DOHH2 (cell line): ENCODE measurements at regions not wholly inside any gene's neighbourhood (a gene's known extent, or its start where the extent isn't known, plus 50 kb on each side); places are given as distances from the start of the nearest gene placed in this dataset.

ENCODE experiments used
- H3F3A ChIP-seq: fragments of 200-600 bp; sonication (generic), shearing (Covaris generic); 2 replicates; pipeline ENCODE4 v1.6.0; 2016; ENCODE audit warnings: antibody characterized with exemption, mild to moderate bottlenecking; ENCODE audit not compliant: control insufficient read depth, insufficient read depth
- H3K27ac ChIP-seq: fragments of 200-600 bp; sonication (generic); 2 replicates; pipeline ENCODE4 v1.5.1; 2014; ENCODE audit warnings: low read depth, mild to moderate bottlenecking, low read length, moderate library complexity
- H3K27me3 ChIP-seq: fragments of 200-600 bp; sonication (generic); 2 replicates; pipeline ENCODE4 v1.6.1; 2014; ENCODE audit warnings: mild to moderate bottlenecking, low read length, mixed read lengths; ENCODE audit not compliant: control insufficient read depth
- H3K36me3 ChIP-seq: fragments of 200-600 bp; sonication (generic); 2 replicates; pipeline ENCODE4 v1.6.1; 2014; ENCODE audit warnings: mild to moderate bottlenecking, low read length, moderate library complexity, mixed read lengths; ENCODE audit not compliant: control insufficient read depth
- H3K4me1 ChIP-seq: fragments of 200-600 bp; sonication (generic); 2 replicates; pipeline ENCODE4 v1.6.1; 2014; ENCODE audit warnings: mild to moderate bottlenecking, low read length, mixed read lengths; ENCODE audit not compliant: control insufficient read depth
- H3K4me2 ChIP-seq: fragments of 200-600 bp; sonication (generic); 2 replicates; pipeline ENCODE4 v1.6.0; 2014; ENCODE audit warnings: mild to moderate bottlenecking, low read length, moderate library complexity
- H3K4me3 ChIP-seq: fragments of 200-600 bp; sonication (generic); 2 replicates; pipeline ENCODE4 v1.5.1; 2014; ENCODE audit warnings: mild to moderate bottlenecking, low read length, mixed read lengths
- H3K79me2 ChIP-seq: fragments of 200-600 bp; sonication (generic); 2 replicates; pipeline ENCODE4 v1.6.1; 2014; ENCODE audit warnings: mild to moderate bottlenecking, low read length, mixed read lengths; ENCODE audit not compliant: control insufficient read depth
- H3K9me2 ChIP-seq: fragments of 200-600 bp; sonication (generic); replicated peaks from 2 replicates; pipeline ENCODE4 v1.6.1; 2014; ENCODE audit warnings: mild to moderate bottlenecking, low read length, mixed read lengths; ENCODE audit not compliant: control insufficient read depth
- H3K9me3 ChIP-seq: fragments of 200-600 bp; sonication (generic); 2 replicates; pipeline ENCODE4 v1.6.1; 2014; ENCODE audit warnings: antibody characterized with exemption, low read length, mixed read lengths; ENCODE audit not compliant: control insufficient read depth, insufficient read depth
- H4K20me1 ChIP-seq: fragments of 200-600 bp; sonication (generic); 2 replicates; pipeline ENCODE4 v1.6.0; 2014; ENCODE audit warnings: low read depth, mild to moderate bottlenecking, antibody characterized with exemption, low read length, moderate library complexity; ENCODE audit not compliant: control insufficient read depth, insufficient read depth
- EZH2phosphoT487 ChIP-seq: fragments of 200-600 bp; sonication (generic); IDR thresholded peaks from 2 replicates; pipeline ENCODE4 v1.6.1; 2017; ENCODE audit warnings: borderline replicate concordance, mild to moderate bottlenecking, antibody characterized with exemption, low read length, moderate library complexity, mixed read lengths
- TF ChIP-seq, protein P1 (sequence below): fragments of 200-600 bp; sonication (generic); IDR thresholded peaks from one replicate; pipeline ENCODE4 v1.5.1; 2014; ENCODE audit warnings: antibody characterized with exemption, mild to moderate bottlenecking, low read depth, low read length; ENCODE audit not compliant: poor library complexity, severe bottlenecking

DNA sequence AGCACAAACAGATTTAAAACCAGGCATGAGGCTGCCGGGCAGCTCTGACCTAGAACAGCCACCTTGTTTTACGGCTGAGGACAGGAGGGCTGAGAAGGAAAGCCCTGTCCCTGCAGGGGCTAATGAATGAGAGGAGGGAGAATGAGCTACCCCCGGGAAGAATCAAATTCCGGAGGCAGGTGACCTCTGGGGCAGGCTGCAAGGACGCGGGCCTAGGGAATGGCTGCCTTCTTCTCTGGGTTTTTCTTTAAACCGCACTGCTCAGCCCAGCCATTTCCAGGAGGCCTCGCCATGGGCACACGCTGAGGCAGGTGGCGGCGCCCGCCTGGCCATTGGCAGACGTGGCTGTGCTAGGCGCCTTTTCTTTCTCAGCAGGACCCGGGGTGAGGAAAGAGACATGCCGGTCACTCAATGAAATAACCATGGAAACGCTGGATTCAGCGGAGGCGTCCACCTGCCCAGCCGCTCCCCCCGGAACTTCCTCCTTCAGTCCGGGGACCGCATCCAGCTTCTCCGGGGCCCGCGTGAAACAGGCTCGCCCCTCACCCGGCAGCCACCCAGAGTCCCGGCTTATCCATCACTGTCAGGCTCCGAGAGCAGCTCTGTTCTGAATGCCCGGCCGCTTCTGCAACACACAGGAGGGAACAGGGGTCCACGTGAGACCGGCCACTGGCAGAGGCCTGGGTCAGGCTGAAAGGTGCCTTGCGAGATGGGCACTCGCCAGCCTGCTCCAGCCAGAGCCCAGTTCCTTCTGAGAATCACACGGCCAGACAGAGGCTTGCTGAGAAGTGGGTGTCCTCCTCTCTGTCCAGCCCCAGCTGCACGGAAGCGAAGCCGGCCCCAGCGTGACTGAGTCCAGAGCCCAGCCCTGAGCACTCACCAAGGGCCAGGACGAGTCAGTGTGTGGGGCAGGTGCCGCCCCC, 82.1 kb downstream of the PDGFA start:
- Histone ChIP-seq H3K9me3 (peaks cover 69% of the 10 kb centered on the region; the same call in 1 of the 2 replicates), H3K27me3 (no peaks in the 10 kb centered on the region), H3K36me3 (no peaks in the 10 kb centered on the region), H3F3A (no peaks in the 10 kb centered on the region), H3K4me1 (no peaks in the 10 kb centered on the region), H3K4me3 (no peak overlapping the region), H3K9me2 (no peaks in the 10 kb centered on the region), H3K27ac (no peak overlapping the region), H3K79me2 (no peaks in the 10 kb centered on the region), H4K20me1 (no peaks in the 10 kb centered on the region), H3K4me2 (no peak overlapping the region)
- TF ChIP-seq EZH2phosphoT487: no peak
- TF ChIP-seq, protein P1, sequence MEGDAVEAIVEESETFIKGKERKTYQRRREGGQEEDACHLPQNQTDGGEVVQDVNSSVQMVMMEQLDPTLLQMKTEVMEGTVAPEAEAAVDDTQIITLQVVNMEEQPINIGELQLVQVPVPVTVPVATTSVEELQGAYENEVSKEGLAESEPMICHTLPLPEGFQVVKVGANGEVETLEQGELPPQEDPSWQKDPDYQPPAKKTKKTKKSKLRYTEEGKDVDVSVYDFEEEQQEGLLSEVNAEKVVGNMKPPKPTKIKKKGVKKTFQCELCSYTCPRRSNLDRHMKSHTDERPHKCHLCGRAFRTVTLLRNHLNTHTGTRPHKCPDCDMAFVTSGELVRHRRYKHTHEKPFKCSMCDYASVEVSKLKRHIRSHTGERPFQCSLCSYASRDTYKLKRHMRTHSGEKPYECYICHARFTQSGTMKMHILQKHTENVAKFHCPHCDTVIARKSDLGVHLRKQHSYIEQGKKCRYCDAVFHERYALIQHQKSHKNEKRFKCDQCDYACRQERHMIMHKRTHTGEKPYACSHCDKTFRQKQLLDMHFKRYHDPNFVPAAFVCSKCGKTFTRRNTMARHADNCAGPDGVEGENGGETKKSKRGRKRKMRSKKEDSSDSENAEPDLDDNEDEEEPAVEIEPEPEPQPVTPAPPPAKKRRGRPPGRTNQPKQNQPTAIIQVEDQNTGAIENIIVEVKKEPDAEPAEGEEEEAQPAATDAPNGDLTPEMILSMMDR: no peak

DNA sequence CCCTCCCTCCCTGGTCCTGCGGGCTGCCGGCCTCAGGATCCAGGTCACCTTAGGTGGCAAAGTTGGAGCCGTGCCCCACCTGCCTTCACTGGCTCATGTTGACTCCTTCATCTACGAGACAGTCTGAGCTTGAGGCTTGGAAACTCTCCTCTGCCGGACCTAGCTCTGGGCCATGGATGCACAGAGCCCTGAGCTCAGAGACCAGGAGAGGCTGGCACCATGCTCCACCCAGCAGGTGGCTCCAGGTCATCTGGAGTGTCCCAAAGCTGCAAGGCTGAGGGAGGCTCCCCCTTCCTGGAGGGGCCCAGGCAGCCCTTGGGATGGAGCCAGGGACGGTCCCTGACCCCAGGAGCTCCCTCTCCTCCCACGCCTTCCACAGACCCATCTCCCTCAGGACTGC, 81.3 kb downstream of the PDGFA start:
- H3K27me3 ChIP-seq: no peaks in the 10 kb centered on the region
- H3K79me2 ChIP-seq: no peaks in the 10 kb centered on the region
- no peak for TF ChIP-seq EZH2phosphoT487
- TF ChIP-seq, protein P1: no peak
- H3K4me1 ChIP-seq: no peaks in the 10 kb centered on the region
- no peak overlapping the region for H3K27ac ChIP-seq
- no peaks in the 10 kb centered on the region for H3K36me3 ChIP-seq
- no peaks in the 10 kb centered on the region for H4K20me1 ChIP-seq
- H3K9me2 ChIP-seq: no peaks in the 10 kb centered on the region
- H3F3A ChIP-seq: no peaks in the 10 kb centered on the region
- no peak overlapping the region for H3K4me3 ChIP-seq
- H3K4me2 ChIP-seq: no peak overlapping the region
- peaks cover 66% of the 10 kb centered on the region; the same call in 1 of the 2 replicates for H3K9me3 ChIP-seq

DNA sequence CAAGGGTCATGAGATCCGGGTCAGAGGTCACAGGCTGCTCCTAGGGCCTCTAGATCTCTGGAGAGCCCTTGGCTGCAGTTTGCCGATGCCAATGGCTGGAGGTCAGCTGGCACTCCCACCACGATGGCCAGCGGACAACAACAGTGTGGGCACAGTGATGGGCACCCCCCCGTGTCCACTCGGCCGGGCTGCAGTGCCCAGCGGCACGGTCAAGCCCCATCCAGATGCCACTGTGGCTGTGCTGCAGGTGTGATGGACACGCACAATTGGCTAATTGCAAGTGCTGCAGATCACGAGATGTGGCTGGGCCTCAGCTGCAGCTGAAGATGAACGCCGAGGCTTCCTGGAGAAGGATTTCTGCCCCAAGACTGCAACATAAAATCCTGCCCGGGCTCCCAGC, 80.7 kb downstream of the PDGFA start:
- H3K36me3 ChIP-seq: no peaks in the 10 kb centered on the region
- no peaks in the 10 kb centered on the region for H4K20me1 ChIP-seq
- peaks cover 60% of the 10 kb centered on the region; the same call in 1 of the 2 replicates for H3K9me3 ChIP-seq
- no peaks in the 10 kb centered on the region for H3F3A ChIP-seq
- H3K27ac ChIP-seq: no peak overlapping the region
- no peak for TF ChIP-seq EZH2phosphoT487
- TF ChIP-seq, protein P1: no peak
- no peak overlapping the region for H3K4me2 ChIP-seq
- H3K79me2 ChIP-seq: no peaks in the 10 kb centered on the region
- H3K4me3 ChIP-seq: no peak overlapping the region
- no peaks in the 10 kb centered on the region for H3K4me1 ChIP-seq
- H3K9me2 ChIP-seq: no peaks in the 10 kb centered on the region
- no peaks in the 10 kb centered on the region for H3K27me3 ChIP-seq
